ENCODE measurements at regions not wholly inside any gene's neighbourhood (a gene's known extent, or its start where the extent isn't known, plus 50 kb on each side); places are given as distances from the start of the nearest gene placed in this dataset.

DNA sequence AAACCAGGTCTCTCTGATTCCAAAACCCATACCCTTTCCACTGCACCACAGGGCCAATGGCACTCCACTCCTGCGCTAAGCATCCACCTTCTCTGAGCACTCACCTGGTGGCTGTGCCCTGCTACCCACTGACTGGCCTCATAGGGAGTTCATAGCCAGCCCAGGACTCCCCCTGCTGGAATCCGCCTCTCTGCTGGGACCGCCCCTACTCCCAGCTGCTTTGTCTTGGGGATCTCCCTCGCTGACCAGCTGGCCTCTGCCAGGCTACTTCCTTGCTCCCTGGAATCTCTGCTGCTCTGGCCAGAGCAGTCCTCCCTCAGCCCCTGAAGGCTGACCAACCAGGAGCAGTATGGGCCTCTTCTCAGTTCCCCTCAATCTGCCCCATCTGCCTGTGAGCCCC is 129.7 kb downstream of the FAXC start:
- TF ChIP-seq POLR2A (IDR thresholded peaks at IDR 0.05) (no peak), POLR2AphosphoS5 (IDR thresholded peaks at IDR 0.05) (no peak)
- TF ChIP-seq, protein P1, sequence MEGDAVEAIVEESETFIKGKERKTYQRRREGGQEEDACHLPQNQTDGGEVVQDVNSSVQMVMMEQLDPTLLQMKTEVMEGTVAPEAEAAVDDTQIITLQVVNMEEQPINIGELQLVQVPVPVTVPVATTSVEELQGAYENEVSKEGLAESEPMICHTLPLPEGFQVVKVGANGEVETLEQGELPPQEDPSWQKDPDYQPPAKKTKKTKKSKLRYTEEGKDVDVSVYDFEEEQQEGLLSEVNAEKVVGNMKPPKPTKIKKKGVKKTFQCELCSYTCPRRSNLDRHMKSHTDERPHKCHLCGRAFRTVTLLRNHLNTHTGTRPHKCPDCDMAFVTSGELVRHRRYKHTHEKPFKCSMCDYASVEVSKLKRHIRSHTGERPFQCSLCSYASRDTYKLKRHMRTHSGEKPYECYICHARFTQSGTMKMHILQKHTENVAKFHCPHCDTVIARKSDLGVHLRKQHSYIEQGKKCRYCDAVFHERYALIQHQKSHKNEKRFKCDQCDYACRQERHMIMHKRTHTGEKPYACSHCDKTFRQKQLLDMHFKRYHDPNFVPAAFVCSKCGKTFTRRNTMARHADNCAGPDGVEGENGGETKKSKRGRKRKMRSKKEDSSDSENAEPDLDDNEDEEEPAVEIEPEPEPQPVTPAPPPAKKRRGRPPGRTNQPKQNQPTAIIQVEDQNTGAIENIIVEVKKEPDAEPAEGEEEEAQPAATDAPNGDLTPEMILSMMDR (IDR thresholded peaks at IDR 0.05) = no peak
- intact Hi-C loops (cut with DNase I) = no loop called here
- no peak for DNase-seq (ENCODE audit: low spot score)
- Histone ChIP-seq H3K27me3 (replicated peaks; ENCODE audit: insufficient read depth) (no peaks in the 10 kb centered on the region), H3K4me1 (replicated peaks) (no peaks in the 10 kb centered on the region), H3K36me3 (no peaks in the 10 kb centered on the region), H3K4me3 (no peak overlapping the region), H3K9me3 (no peaks in the 10 kb centered on the region), H3K27ac (no peak overlapping the region)
- WGBS = 39% methylated on average over 4 of the region's 4 CpGs

DNA sequence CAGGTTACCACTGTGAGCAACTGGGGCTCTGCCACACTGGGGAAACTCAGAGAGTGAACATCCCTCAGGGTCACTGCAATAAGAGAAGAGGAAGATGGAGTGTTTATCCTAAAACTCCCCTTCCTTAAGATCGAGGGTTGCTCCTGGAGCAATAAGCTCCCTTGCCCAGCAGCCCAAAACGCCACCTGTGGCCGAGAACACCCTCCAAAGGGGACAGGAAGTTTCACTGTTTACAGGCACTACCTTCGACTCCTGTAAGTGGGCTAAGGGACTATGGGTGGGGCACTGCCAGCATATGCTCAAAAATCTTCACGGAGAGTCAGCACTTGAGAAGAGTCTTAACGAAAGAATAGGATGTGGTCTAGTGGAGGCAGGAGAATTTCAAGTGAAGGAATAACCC is 132.5 kb downstream of the FAXC start:
- Histone ChIP-seq H3K36me3 (no peaks in the 10 kb centered on the region), H3K4me1 (replicated peaks) (no peaks in the 10 kb centered on the region), H3K4me3 (no peak overlapping the region), H3K9me3 (no peaks in the 10 kb centered on the region), H3K27me3 (replicated peaks; ENCODE audit: insufficient read depth) (no peaks in the 10 kb centered on the region), H3K27ac (no peak overlapping the region)
- TF ChIP-seq, protein P1 (IDR thresholded peaks at IDR 0.05) = no peak
- TF ChIP-seq POLR2A (IDR thresholded peaks at IDR 0.05) = no peak
- no peak for TF ChIP-seq POLR2AphosphoS5 (IDR thresholded peaks at IDR 0.05)
- intact Hi-C loops (cut with DNase I) = no loop called here
- DNase-seq (ENCODE audit: low spot score) = no peak
- 64% methylated on average over 6 of the region's 6 CpGs for WGBS

DNA sequence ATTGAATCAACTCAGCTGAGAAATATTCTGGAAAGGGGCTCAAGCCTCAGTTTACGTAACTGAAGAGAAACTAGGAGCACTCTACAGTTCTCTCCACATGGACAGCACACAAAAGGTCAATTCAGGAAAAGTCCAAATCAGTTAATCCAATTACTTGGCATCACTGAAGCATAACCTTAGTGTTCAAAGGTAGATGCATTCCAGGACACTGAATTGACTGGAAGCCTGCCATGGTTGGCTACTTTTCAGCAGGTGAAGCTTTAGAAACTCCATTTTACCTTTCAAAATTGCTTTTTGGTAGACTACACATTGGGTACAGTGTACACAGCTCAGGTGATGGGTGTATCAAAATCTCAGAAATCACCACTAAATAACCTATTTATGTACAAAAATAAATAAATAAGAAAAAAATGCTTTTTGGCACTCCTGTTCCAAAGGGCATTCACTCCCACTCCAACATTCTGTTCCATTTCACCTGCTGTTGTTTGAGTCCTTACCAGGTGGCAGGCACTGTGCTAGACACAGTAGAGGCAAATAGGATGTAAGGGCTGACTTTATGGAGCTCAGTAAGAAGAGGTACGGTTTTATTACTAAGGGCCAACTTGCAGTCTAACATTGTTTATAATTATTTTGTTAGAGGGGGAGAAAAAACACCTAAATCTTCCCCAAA is 153.4 kb downstream of the FAXC start:
- no peak for DNase-seq (ENCODE audit: low spot score)
- 78% methylated on average over 2 of the region's 2 CpGs for WGBS
- H3K27ac ChIP-seq = no peak overlapping the region

DNA sequence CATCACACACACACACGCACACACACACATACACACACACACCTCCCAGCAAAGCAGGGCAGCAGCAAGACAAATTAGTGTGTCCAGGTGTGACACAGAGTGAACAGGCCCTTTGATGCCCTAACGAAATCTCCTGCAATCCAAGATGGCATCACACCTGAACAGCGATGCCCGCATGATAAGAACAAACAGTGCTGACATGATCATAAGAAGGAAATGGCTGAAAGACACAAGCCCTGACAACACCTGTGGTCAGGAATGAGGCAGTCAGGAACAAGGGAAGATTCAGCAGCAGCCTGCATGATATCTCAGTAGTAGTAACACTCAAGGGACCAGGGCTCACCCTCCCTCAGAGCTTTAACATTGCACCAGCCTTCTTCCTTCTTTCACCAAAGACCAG is 156.9 kb downstream of the FAXC start:
- intact Hi-C loops (cut with DNase I) = no loop called here
- no peaks in the 10 kb centered on the region for H3K36me3 ChIP-seq
- DNase-seq (ENCODE audit: low spot score) = no peak
- 93% methylated on average over 4 of the region's 4 CpGs for WGBS
- H3K27ac ChIP-seq = no peak overlapping the region
- no peak overlapping the region for H3K4me3 ChIP-seq
- no peaks in the 10 kb centered on the region for H3K4me1 ChIP-seq (replicated peaks)
- H3K27me3 ChIP-seq (replicated peaks; ENCODE audit: insufficient read depth) = no peaks in the 10 kb centered on the region
- TF ChIP-seq, protein P1 (IDR thresholded peaks at IDR 0.05) = no peak
- no peak for TF ChIP-seq POLR2AphosphoS5 (IDR thresholded peaks at IDR 0.05)
- no peak for TF ChIP-seq POLR2A (IDR thresholded peaks at IDR 0.05)
- H3K9me3 ChIP-seq = no peaks in the 10 kb centered on the region

More for the DNA sequence above, 153.4 kb downstream of the FAXC start:
- no peaks in the 10 kb centered on the region for H3K4me1 ChIP-seq (replicated peaks)
- intact Hi-C loops (cut with DNase I) = no loop called here
- no peaks in the 10 kb centered on the region for H3K36me3 ChIP-seq
- no peak for TF ChIP-seq POLR2AphosphoS5 (IDR thresholded peaks at IDR 0.05)
- TF ChIP-seq, protein P1 (IDR thresholded peaks at IDR 0.05) = no peak
- TF ChIP-seq POLR2A (IDR thresholded peaks at IDR 0.05) = no peak
- H3K9me3 ChIP-seq = no peaks in the 10 kb centered on the region
- no peak overlapping the region for H3K4me3 ChIP-seq
- H3K27me3 ChIP-seq (replicated peaks; ENCODE audit: insufficient read depth) = no peaks in the 10 kb centered on the region
